ENCODE measurements at regions not wholly inside any gene's neighbourhood (a gene's known extent, or its start where the extent isn't known, plus 50 kb on each side); places are given as distances from the start of the nearest gene placed in this dataset.
"Not testable (repeated sequence)": the region's sequence is repeated elsewhere in the genome, so short reads cannot be mapped to it uniquely, and the experiment has no call there.

DNA sequence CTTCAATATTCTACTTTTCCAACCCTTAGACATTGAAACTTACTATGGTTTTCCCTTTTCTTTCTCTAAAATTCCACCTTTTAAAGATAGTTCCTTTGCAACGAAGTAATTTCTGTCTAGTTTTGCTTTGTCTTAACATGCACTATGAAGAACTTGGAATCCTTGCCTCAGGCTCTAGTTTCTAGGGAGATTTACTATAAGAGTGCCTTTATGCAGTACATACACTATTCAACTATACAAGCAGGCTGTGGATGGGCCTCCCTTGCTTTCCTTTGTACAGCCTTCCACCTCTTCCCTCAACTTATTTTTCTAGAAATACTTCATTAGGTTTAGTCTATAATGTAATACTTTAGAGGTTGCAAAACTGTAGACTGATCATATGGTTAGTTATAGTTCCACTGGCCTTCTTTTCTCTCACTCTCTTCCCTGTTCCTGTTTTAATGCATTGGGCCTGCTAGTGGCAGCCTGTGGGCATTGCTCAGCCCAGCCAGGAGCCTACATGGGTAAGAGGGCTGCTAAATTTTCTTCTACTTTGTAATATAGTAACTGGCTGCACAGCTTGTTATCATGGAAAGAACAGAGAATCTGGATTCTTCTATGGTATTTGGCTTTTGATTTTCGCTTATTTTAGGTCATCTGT lies 100.2 kb downstream of the C11orf87 start:
- Histone ChIP-seq H4K20me1 (ENCODE audit: insufficient read depth, low read length) (no peaks in the 10 kb centered on the region), H3K79me2 (ENCODE audit: insufficient read depth, low read length) (no peaks in the 10 kb centered on the region), H3K27ac (ENCODE audit: extremely low read length, insufficient read depth, low read length) (no peak overlapping the region), H3K36me3 (replicated peaks in 1 of 2; ENCODE audit: control insufficient read depth in 1 of 2, insufficient read depth in 2 of 2, low read length in 2 of 2) (no peaks in the 10 kb centered on the region), H3K9ac (ENCODE audit: insufficient read depth, low read depth, low read length) (no peak overlapping the region), H3K4me3 (replicated peaks in 1 of 3; ENCODE audit: insufficient read depth in 1 of 3, low read depth in 2 of 3, low read length in 3 of 3) (no peak overlapping the region), H3K27me3 (ENCODE audit: control insufficient read depth in 1 of 2, insufficient read depth in 2 of 2, low read length in 2 of 2) (no peaks in the 10 kb centered on the region), H3K4me1 (ENCODE audit: insufficient read depth, low read length) (no peaks in the 10 kb centered on the region), H3K9me3 (ENCODE audit: low read length) (no peaks in the 10 kb centered on the region; the same call in 1 of the 2 replicates), H2AFZ (ENCODE audit: low read length) (no peak overlapping the region), H3K4me2 (ENCODE audit: low read depth, low read length) (no peak overlapping the region)
- in situ Hi-C loops (cut with HindIII; ENCODE audit: extremely low pct_ligation_motif_present, low pct_unique_long_range_greater_than_20kb) = no loop called here
- ChIA-PET CTCF (ENCODE audit: low intra/inter-chr PET ratio, low total read pairs) (no interaction called here), POLR2A (no interaction called here)
- TF ChIP-seq, protein P1, sequence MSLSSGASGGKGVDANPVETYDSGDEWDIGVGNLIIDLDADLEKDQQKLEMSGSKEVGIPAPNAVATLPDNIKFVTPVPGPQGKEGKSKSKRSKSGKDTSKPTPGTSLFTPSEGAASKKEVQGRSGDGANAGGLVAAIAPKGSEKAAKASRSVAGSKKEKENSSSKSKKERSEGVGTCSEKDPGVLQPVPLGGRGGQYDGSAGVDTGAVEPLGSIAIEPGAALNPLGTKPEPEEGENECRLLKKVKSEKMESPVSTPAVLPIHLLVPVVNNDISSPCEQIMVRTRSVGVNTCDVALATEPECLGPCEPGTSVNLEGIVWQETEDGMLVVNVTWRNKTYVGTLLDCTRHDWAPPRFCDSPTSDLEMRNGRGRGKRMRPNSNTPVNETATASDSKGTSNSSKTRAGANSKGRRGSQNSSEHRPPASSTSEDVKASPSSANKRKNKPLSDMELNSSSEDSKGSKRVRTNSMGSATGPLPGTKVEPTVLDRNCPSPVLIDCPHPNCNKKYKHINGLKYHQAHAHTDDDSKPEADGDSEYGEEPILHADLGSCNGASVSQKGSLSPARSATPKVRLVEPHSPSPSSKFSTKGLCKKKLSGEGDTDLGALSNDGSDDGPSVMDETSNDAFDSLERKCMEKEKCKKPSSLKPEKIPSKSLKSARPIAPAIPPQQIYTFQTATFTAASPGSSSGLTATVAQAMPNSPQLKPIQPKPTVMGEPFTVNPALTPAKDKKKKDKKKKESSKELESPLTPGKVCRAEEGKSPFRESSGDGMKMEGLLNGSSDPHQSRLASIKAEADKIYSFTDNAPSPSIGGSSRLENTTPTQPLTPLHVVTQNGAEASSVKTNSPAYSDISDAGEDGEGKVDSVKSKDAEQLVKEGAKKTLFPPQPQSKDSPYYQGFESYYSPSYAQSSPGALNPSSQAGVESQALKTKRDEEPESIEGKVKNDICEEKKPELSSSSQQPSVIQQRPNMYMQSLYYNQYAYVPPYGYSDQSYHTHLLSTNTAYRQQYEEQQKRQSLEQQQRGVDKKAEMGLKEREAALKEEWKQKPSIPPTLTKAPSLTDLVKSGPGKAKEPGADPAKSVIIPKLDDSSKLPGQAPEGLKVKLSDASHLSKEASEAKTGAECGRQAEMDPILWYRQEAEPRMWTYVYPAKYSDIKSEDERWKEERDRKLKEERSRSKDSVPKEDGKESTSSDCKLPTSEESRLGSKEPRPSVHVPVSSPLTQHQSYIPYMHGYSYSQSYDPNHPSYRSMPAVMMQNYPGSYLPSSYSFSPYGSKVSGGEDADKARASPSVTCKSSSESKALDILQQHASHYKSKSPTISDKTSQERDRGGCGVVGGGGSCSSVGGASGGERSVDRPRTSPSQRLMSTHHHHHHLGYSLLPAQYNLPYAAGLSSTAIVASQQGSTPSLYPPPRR (CRISPR knock-in tag; IDR thresholded peaks at IDR 0.05; ENCODE audit: borderline replicate concordance) = no peak
- no peak for TF ChIP-seq NFE2L2 (IDR thresholded peaks at IDR 0.05; ENCODE audit: low read length)
- TF ChIP-seq, protein P2, sequence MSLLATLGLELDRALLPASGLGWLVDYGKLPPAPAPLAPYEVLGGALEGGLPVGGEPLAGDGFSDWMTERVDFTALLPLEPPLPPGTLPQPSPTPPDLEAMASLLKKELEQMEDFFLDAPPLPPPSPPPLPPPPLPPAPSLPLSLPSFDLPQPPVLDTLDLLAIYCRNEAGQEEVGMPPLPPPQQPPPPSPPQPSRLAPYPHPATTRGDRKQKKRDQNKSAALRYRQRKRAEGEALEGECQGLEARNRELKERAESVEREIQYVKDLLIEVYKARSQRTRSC (CRISPR knock-in tag; IDR thresholded peaks at IDR 0.05; ENCODE audit: low read depth) = no peak
- no peak for TF ChIP-seq ZFY (CRISPR knock-in tag; IDR thresholded peaks at IDR 0.05)
- TF ChIP-seq ZSCAN25 (CRISPR knock-in tag; IDR thresholded peaks at IDR 0.05) = no peak
- no peak for TF ChIP-seq NR0B2 (CRISPR knock-in tag; IDR thresholded peaks at IDR 0.05)
- no peak for TF ChIP-seq FOXM1 (CRISPR knock-in tag; IDR thresholded peaks at IDR 0.05)
- TF ChIP-seq SRSF4 (IDR thresholded peaks at IDR 0.05; ENCODE audit: low read depth, low read length, poor library complexity, severe bottlenecking) = no peak
- ATAC-seq (no peak), FAIRE-seq (no peak), DNase-seq (ENCODE audit: low spot score) (no peak)
- WGBS (ENCODE audit: low lambda C conversion rate) = 4% methylated on average over 2 of the region's 2 CpGs
- intact Hi-C loops (cut with micrococcal nuclease; ENCODE audit: unreplicated experiment) = no loop called here
- no TSS peak for BruUV-seq (replicated peaks)

DNA sequence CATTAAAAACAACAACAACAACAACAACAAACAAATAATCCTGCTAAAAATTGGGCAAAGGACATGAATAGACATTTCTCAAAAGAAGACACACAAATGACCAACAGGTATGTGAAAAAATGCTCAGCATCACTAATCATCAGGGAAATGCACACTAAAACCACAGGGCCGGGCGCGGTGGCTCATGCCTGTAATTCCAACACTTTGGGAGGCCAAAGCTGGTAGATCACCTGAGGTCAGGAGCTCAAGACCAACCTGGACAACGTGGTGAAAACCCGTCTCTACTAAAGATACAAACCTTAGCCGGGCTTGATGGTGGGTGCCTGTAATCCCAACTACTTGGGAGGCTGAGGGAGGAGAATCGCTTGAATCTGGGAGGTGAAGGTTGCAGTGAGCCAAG lies 103.6 kb downstream of the C11orf87 start:
- H2AFZ ChIP-seq (ENCODE audit: low read length); H4K20me1 ChIP-seq (ENCODE audit: insufficient read depth, low read length); H3K4me3 ChIP-seq (replicated peaks in 1 of 3; ENCODE audit: insufficient read depth in 1 of 3, low read depth in 2 of 3, low read length in 3 of 3); H3K9ac ChIP-seq (ENCODE audit: insufficient read depth, low read depth, low read length); in situ Hi-C loops (cut with HindIII; ENCODE audit: extremely low pct_ligation_motif_present, low pct_unique_long_range_greater_than_20kb); H3K4me2 ChIP-seq (ENCODE audit: low read depth, low read length); H3K9me3 ChIP-seq (ENCODE audit: low read length); ATAC-seq; BruUV-seq (replicated peaks); CTCF ChIA-PET (ENCODE audit: low intra/inter-chr PET ratio, low total read pairs); H3K27me3 ChIP-seq (ENCODE audit: control insufficient read depth in 1 of 2, insufficient read depth in 2 of 2, low read length in 2 of 2); DNase-seq (ENCODE audit: low spot score); POLR2A ChIA-PET; H3K27ac ChIP-seq (ENCODE audit: extremely low read length, insufficient read depth, low read length); FAIRE-seq; intact Hi-C loops (cut with micrococcal nuclease; ENCODE audit: unreplicated experiment); H3K4me1 ChIP-seq (ENCODE audit: insufficient read depth, low read length); H3K79me2 ChIP-seq (ENCODE audit: insufficient read depth, low read length); H3K36me3 ChIP-seq (replicated peaks in 1 of 2; ENCODE audit: control insufficient read depth in 1 of 2, insufficient read depth in 2 of 2, low read length in 2 of 2): not testable (repeated sequence)
- WGBS (ENCODE audit: low lambda C conversion rate) = 63% methylated on average over 7 of the region's 7 CpGs

Measured in HepG2 (cell line).